Fibroblast of lung (primary cell): ENCODE measurements at regions not wholly inside any gene's neighbourhood (a gene's known extent, or its start where the extent isn't known, plus 50 kb on each side); places are given as distances from the start of the nearest gene placed in this dataset.

ENCODE experiments used
- DNase-seq, 2 donors: peaks; one replicate each; pipeline versions ENCODE4 v3.0.0 to v3.0.0-alpha.2; 2010; ENCODE audit warnings: low read depth in 2 of 2
- H2AFZ ChIP-seq: 2 replicates; pipeline ENCODE4 v1.5.1; 2012; ENCODE audit warnings: low read length, control low read depth, inconsistent platforms
- H3K27ac ChIP-seq: 2 replicates; pipeline ENCODE4 v1.5.1; 2011; ENCODE audit warnings: low read length, control low read depth; ENCODE audit not compliant: insufficient read depth
- H3K27me3 ChIP-seq: 2 replicates; pipeline ENCODE4 v1.5.1; 2011; ENCODE audit warnings: mild to moderate bottlenecking, low read length; ENCODE audit not compliant: control insufficient read depth, insufficient read depth
- H3K36me3 ChIP-seq: 2 replicates; pipeline ENCODE4 v1.5.1; 2011; ENCODE audit warnings: low read length; ENCODE audit not compliant: control insufficient read depth, insufficient read depth
- H3K4me1 ChIP-seq: 2 replicates; pipeline ENCODE4 v1.5.1; 2011; ENCODE audit warnings: low read length; ENCODE audit not compliant: control insufficient read depth, insufficient read depth; ENCODE audit errors: extremely low read depth
- H3K4me2 ChIP-seq: 2 replicates; pipeline ENCODE4 v1.5.1; 2011; ENCODE audit warnings: low read length, control low read depth; ENCODE audit not compliant: insufficient read depth; ENCODE audit errors: extremely low read depth
- H3K4me3 ChIP-seq, 4 experiments: fragments of 200-600 bp in 1 of 4; sonication (generic) in 1 of 4; replicated peaks in 1 of 4; 2 replicates each; pipeline ENCODE4 v1.5.1; 2011 to 2016; ENCODE audit warnings: low read length in 4 of 4, low read depth in 3 of 4, mild to moderate bottlenecking in 3 of 4, control low read depth in 2 of 4, inconsistent platforms in 1 of 4, mixed read lengths in 1 of 4; ENCODE audit not compliant: insufficient read depth in 1 of 4; ENCODE audit errors: control extremely low read depth in 1 of 4
- H3K79me2 ChIP-seq: 2 replicates; pipeline ENCODE4 v1.5.1; 2012; ENCODE audit warnings: mild to moderate bottlenecking, low read length, inconsistent platforms; ENCODE audit not compliant: control insufficient read depth, insufficient read depth
- H3K9ac ChIP-seq: 2 replicates; pipeline ENCODE4 v1.5.1; 2011; ENCODE audit warnings: mild to moderate bottlenecking, low read length, control low read depth; ENCODE audit not compliant: insufficient read depth
- H3K9me3 ChIP-seq: 2 replicates; pipeline ENCODE4 v1.5.1; 2012; ENCODE audit warnings: low read depth, low read length; ENCODE audit not compliant: control insufficient read depth, insufficient read depth
- H4K20me1 ChIP-seq: 2 replicates; pipeline ENCODE4 v1.5.1; 2011; ENCODE audit warnings: low read length; ENCODE audit not compliant: control insufficient read depth, insufficient read depth; ENCODE audit errors: extremely low read depth
- CTCF ChIP-seq, 2 donors: IDR thresholded peaks in 1 of 2; conservative IDR thresholded peaks in 1 of 2; 1 replicate in 1 of 2; 2 replicates in 1 of 2; pipeline ENCODE4 v1.5.1; 2011 to 2012; ENCODE audit warnings: low read length in 2 of 2, control low read depth in 1 of 2, inconsistent platforms in 1 of 2, low read depth in 1 of 2, mild to moderate bottlenecking in 1 of 2
- EZH2 ChIP-seq: IDR thresholded peaks from 2 replicates; pipeline ENCODE4 v1.5.1; 2012; ENCODE audit warnings: low read length, control low read depth, mild to moderate bottlenecking; ENCODE audit errors: missing control alignments

- no peak overlapping the region for H2AFZ ChIP-seq
- no peaks in the 10 kb centered on the region for H3K79me2 ChIP-seq
- H3K9ac ChIP-seq: no peak overlapping the region
- peaks cover 2% of the 10 kb centered on the region for H3K27me3 ChIP-seq
- no peak overlapping the region for H3K4me3 ChIP-seq
- H4K20me1 ChIP-seq: no peaks in the 10 kb centered on the region
- no peak overlapping the region for H3K4me2 ChIP-seq
- TF ChIP-seq EZH2: no peak
- no peak for TF ChIP-seq CTCF (conservative IDR thresholded peaks at IDR 0.05 in 1 of 2, IDR thresholded peaks at IDR 0.05 in 1 of 2; ENCODE audit: low read depth in 1 of 2, low read length in 2 of 2)
- no peaks in the 10 kb centered on the region for H3K9me3 ChIP-seq
- H3K36me3 ChIP-seq: no peaks in the 10 kb centered on the region
- no peak overlapping the region for H3K27ac ChIP-seq
- H3K4me1 ChIP-seq: no peaks in the 10 kb centered on the region
- DNase-seq: no peak
Observed at GRCh38 chr17:79478841-79479240, 132.0 kb downstream of the RBFOX3 start.

- H3K4me1 ChIP-seq: no peaks in the 10 kb centered on the region
- peaks cover 2% of the 10 kb centered on the region for H3K27me3 ChIP-seq
- no peak overlapping the region for H3K4me3 ChIP-seq
- H2AFZ ChIP-seq: no peak overlapping the region
- H3K27ac ChIP-seq: no peak overlapping the region
- DNase-seq: peak in 1 of 2 donors; percentile 45
- TF ChIP-seq EZH2 (no peak), CTCF (conservative IDR thresholded peaks at IDR 0.05 in 1 of 2, IDR thresholded peaks at IDR 0.05 in 1 of 2; ENCODE audit: low read depth in 1 of 2, low read length in 2 of 2) (no peak)
- no peaks in the 10 kb centered on the region for H3K79me2 ChIP-seq
- H3K9me3 ChIP-seq: no peaks in the 10 kb centered on the region
- H3K9ac ChIP-seq: no peak overlapping the region
- no peak overlapping the region for H3K4me2 ChIP-seq
- no peaks in the 10 kb centered on the region for H3K36me3 ChIP-seq
- H4K20me1 ChIP-seq: no peaks in the 10 kb centered on the region
Observed at GRCh38 chr17:79478051-79478461, 132.8 kb downstream of the RBFOX3 start.

- Histone ChIP-seq H3K9me3 (no peaks in the 10 kb centered on the region), H3K27me3 (peaks cover 2% of the 10 kb centered on the region), H2AFZ (no peak overlapping the region), H3K9ac (no peak overlapping the region), H4K20me1 (no peaks in the 10 kb centered on the region), H3K36me3 (no peaks in the 10 kb centered on the region), H3K4me3 (no peak overlapping the region), H3K4me1 (no peaks in the 10 kb centered on the region), H3K27ac (no peak overlapping the region), H3K4me2 (no peak overlapping the region), H3K79me2 (no peaks in the 10 kb centered on the region)
- DNase-seq: no peak
- TF ChIP-seq CTCF (conservative IDR thresholded peaks at IDR 0.05 in 1 of 2, IDR thresholded peaks at IDR 0.05 in 1 of 2; ENCODE audit: low read depth in 1 of 2, low read length in 2 of 2) (no peak), EZH2 (no peak)
Observed at GRCh38 chr17:79476074-79476652, 134.7 kb downstream of the RBFOX3 start.
